Calu3 (cell line): ENCODE measurements at regions not wholly inside any gene's neighbourhood (a gene's known extent, or its start where the extent isn't known, plus 50 kb on each side); places are given as distances from the start of the nearest gene placed in this dataset.

Experiments
- BruUV-seq: library from RNA; stranded (reverse); fragments of 400-500 nt; replicated peaks from 2 replicates; lab custom pipeline; 2021; lab: Mats Ljungman, UMichigan
- CTCF ChIA-PET: fragments of 300-600 bp; sonication (Branson Sonifier 250); formaldehyde crosslinking; loops from one replicate; lab custom pipeline; 2022; ENCODE audit warnings: antibody characterized with exemption; lab: Charles Lee
- DNase-seq: peaks from one replicate; pipeline ENCODE4 v3.0.0; 2022
- H3K27ac Mint-ChIP-seq: one replicate; pipeline ENCODE4 v1.8.0; 2022; ENCODE audit warnings: mixed read lengths; ENCODE audit not compliant: unreplicated experiment
- H3K27me3 Mint-ChIP-seq: one replicate; pipeline ENCODE4 v1.8.0; 2022; ENCODE audit warnings: mixed read lengths; ENCODE audit not compliant: unreplicated experiment
- H3K36me3 Mint-ChIP-seq: one replicate; pipeline ENCODE4 v1.8.0; 2022; ENCODE audit warnings: mild to moderate bottlenecking, moderate library complexity, mixed read lengths; ENCODE audit not compliant: insufficient read depth, unreplicated experiment
- H3K4me1 Mint-ChIP-seq: one replicate; pipeline ENCODE4 v1.8.0; 2022; ENCODE audit warnings: mild to moderate bottlenecking, low read depth, mixed read lengths; ENCODE audit not compliant: unreplicated experiment
- H3K4me3 Mint-ChIP-seq: one replicate; pipeline ENCODE4 v1.8.0; 2022; ENCODE audit warnings: mild to moderate bottlenecking, low read depth, moderate library complexity, mixed read lengths; ENCODE audit not compliant: unreplicated experiment
- H3K9me3 Mint-ChIP-seq: one replicate; pipeline ENCODE4 v1.8.0; 2022; ENCODE audit warnings: low read depth, mixed read lengths; ENCODE audit not compliant: unreplicated experiment
- intact Hi-C: fragments of 100-400 bp; cut with micrococcal nuclease; formaldehyde crosslinking; loops from one replicate; pipeline ENCODE4 v1.10.0; 2022; ENCODE audit not compliant: unreplicated experiment
- TF ChIP-seq, protein P1 (sequence below): fragments of 200-600 bp; IDR thresholded peaks from one replicate; pipeline ENCODE4 v1.8.0; 2022; ENCODE audit warnings: antibody characterized with exemption; ENCODE audit not compliant: unreplicated experiment

DNA sequence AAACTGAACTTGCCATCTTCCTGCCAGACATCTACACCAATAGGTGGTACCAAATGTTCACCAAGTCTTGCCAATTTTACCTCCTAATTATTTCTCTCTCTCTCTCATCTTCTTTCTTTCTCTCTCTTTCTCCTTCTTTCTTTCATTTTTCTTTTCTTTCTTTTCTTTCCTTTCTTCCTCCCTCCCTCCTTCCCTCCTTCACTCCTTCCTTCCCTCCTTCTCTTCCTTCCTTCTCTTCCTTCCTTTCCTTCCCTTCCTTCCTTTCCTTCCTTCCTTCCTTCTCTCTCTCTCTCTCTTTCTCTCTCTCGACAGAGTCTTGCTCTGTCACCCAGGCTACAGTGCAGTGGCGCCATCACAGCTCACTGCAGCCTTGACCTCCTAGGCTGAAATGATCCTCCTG lies 55.4 kb upstream of the PSMA6 start:
- no peak overlapping the region for H3K27ac Mint-ChIP-seq
- H3K27me3 Mint-ChIP-seq: no peaks in the 10 kb centered on the region
- H3K36me3 Mint-ChIP-seq: no peaks in the 10 kb centered on the region
- no TSS peak for BruUV-seq
- no peaks in the 10 kb centered on the region for H3K9me3 Mint-ChIP-seq
- H3K4me1 Mint-ChIP-seq: no peaks in the 10 kb centered on the region
- TF ChIP-seq, protein P1, sequence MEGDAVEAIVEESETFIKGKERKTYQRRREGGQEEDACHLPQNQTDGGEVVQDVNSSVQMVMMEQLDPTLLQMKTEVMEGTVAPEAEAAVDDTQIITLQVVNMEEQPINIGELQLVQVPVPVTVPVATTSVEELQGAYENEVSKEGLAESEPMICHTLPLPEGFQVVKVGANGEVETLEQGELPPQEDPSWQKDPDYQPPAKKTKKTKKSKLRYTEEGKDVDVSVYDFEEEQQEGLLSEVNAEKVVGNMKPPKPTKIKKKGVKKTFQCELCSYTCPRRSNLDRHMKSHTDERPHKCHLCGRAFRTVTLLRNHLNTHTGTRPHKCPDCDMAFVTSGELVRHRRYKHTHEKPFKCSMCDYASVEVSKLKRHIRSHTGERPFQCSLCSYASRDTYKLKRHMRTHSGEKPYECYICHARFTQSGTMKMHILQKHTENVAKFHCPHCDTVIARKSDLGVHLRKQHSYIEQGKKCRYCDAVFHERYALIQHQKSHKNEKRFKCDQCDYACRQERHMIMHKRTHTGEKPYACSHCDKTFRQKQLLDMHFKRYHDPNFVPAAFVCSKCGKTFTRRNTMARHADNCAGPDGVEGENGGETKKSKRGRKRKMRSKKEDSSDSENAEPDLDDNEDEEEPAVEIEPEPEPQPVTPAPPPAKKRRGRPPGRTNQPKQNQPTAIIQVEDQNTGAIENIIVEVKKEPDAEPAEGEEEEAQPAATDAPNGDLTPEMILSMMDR: no peak
- CTCF ChIA-PET: no interaction called here
- intact Hi-C loops: no loop called here
- H3K4me3 Mint-ChIP-seq: no peak overlapping the region
- no peak for DNase-seq

DNA sequence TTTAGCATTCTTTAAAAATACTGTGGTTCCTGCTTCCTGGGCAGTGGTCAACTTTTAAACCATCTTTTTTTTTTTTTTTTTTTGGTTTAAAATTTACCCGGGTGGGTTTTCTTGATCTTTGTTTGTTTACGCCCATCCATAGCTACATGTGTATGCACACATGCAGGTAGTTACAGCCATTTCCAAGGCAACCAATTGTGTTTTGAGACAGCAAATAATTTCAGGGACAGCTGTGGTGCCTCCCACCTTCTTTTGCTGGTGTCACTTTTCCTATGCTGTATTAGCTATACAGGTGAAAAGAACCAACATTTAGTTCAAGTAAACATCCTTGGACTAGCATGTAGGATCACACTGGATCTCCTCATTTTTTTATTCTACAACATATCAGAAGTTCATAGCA lies 52.0 kb upstream of the PSMA6 start:
- H3K36me3 Mint-ChIP-seq: no peaks in the 10 kb centered on the region
- intact Hi-C loops: no loop called here
- no peak overlapping the region for H3K4me3 Mint-ChIP-seq
- no peak for DNase-seq
- TF ChIP-seq, protein P1: no peak
- H3K27me3 Mint-ChIP-seq: no peaks in the 10 kb centered on the region
- BruUV-seq: no TSS peak
- no peak overlapping the region for H3K27ac Mint-ChIP-seq
- no peaks in the 10 kb centered on the region for H3K4me1 Mint-ChIP-seq
- CTCF ChIA-PET: interaction anchor here (0.6 kb wide), 1 partner anchor 90 kb away, joined by 3 read pairs; no protein-coding TSS in a partner anchor
- no peaks in the 10 kb centered on the region for H3K9me3 Mint-ChIP-seq
